ENCODE measurements at regions not wholly inside any gene's neighbourhood (a gene's known extent, or its start where the extent isn't known, plus 50 kb on each side); places are given as distances from the start of the nearest gene placed in this dataset.

DNA sequence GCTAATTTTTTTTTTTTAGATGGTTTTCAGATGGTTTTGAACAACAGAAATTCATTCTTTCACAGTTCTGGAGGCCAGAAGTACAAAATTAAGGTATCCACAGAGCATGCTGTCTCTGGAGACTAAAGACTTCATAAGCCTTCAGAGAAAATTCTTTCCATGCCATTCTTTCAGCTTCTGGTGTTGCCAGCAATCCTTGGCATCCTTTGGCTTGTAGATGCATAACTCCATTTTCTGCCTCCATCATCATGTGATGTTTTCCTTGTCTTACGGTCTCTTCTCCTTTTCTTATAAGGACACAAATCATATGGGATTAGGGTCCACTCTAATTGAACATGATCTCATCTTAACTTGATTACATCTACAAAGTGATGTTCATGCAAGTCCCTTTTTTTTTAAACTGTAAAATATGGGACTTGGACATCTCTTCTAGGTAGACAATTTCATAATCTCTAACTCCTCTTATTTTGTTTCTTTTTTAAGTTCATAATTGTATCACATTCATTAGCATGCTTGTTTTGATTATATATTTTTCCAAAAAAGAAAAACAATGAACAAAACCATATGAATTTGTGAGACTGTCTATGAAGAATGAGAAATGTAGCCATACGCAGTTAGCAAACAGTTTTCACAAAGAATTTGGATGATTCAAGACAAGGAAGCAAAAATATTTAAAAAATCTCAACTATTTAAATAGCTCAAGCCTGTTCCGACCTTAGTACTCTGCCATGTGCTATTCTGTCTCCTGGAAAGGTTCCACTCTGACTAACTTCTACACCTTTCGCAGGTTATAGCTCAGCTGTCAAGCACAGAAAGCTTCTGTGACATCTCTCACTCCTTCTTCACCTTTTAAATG, 53.1 kb upstream of the GIMD1 start:
- TF ChIP-seq, protein P1, sequence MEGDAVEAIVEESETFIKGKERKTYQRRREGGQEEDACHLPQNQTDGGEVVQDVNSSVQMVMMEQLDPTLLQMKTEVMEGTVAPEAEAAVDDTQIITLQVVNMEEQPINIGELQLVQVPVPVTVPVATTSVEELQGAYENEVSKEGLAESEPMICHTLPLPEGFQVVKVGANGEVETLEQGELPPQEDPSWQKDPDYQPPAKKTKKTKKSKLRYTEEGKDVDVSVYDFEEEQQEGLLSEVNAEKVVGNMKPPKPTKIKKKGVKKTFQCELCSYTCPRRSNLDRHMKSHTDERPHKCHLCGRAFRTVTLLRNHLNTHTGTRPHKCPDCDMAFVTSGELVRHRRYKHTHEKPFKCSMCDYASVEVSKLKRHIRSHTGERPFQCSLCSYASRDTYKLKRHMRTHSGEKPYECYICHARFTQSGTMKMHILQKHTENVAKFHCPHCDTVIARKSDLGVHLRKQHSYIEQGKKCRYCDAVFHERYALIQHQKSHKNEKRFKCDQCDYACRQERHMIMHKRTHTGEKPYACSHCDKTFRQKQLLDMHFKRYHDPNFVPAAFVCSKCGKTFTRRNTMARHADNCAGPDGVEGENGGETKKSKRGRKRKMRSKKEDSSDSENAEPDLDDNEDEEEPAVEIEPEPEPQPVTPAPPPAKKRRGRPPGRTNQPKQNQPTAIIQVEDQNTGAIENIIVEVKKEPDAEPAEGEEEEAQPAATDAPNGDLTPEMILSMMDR (IDR thresholded peaks at IDR 0.05), result no peak
- TF ChIP-seq POLR2A (IDR thresholded peaks at IDR 0.05) (no peak), POLR2AphosphoS5 (IDR thresholded peaks at IDR 0.05) (no peak), EP300 (IDR thresholded peaks at IDR 0.05) (no peak)

Data from upper lobe of left lung (tissue), 4 donors.